Stimulated activated CD4-positive, alpha-beta T cell treated with anti-CD3 and anti-CD28 coated beads, Interleukin-1b, Interleukin-23, amount 100 ng/mL, for 48 hours (primary cell): ENCODE measurements at regions not wholly inside any gene's neighbourhood (a gene's known extent, or its start where the extent isn't known, plus 50 kb on each side); places are given as distances from the start of the nearest gene placed in this dataset.
"Not testable (repeated sequence)": the region's sequence is repeated elsewhere in the genome, so short reads cannot be mapped to it uniquely, and the experiment has no call there.

Experiments
- DNase-seq: peaks from one replicate; pipeline ENCODE4 v3.0.0-alpha.2; 2020

GRCh38 chr2:21194147-21194546 is 70.4 kb downstream of the TDRD15 start:
- DNase-seq, result no peak

- no peak for DNase-seq
Observed at GRCh38 chr2:21194858-21195271, 71.1 kb downstream of the TDRD15 start.

GRCh38 chr2:21195326-21195725 is 71.6 kb downstream of the TDRD15 start:
- DNase-seq, result no peak

- no peak for DNase-seq
Observed at GRCh38 chr2:21198637-21199036, 74.9 kb downstream of the TDRD15 start.

- no peak for DNase-seq
Observed at GRCh38 chr2:21203976-21204375, 80.2 kb downstream of the TDRD15 start.

GRCh38 chr2:21214085-21214484 is 90.3 kb downstream of the TDRD15 start:
- DNase-seq, result not testable (repeated sequence)

GRCh38 chr2:21217442-21217841 is 93.7 kb downstream of the TDRD15 start:
- no peak for DNase-seq

GRCh38 chr2:21220930-21221329 is 97.2 kb downstream of the TDRD15 start:
- DNase-seq, result no peak

- no peak for DNase-seq
Observed at GRCh38 chr2:21223618-21224017, 99.8 kb downstream of the TDRD15 start.

- no peak for DNase-seq
Observed at GRCh38 chr2:21228041-21228895, 104.5 kb downstream of the TDRD15 start.

- DNase-seq, result no peak
Observed at GRCh38 chr2:21229302-21229701, 105.5 kb downstream of the TDRD15 start.

- DNase-seq, result no peak
Observed at GRCh38 chr2:21230140-21230539, 106.4 kb downstream of the TDRD15 start.

GRCh38 chr2:21231985-21232384 is 108.2 kb downstream of the TDRD15 start:
- DNase-seq, result no peak

GRCh38 chr2:21233194-21233593 is 109.4 kb downstream of the TDRD15 start:
- no peak for DNase-seq

- DNase-seq, result no peak
Observed at GRCh38 chr2:21234001-21234400, 110.2 kb downstream of the TDRD15 start.

- no peak for DNase-seq
Observed at GRCh38 chr2:21234464-21235120, 110.8 kb downstream of the TDRD15 start.

- not testable (repeated sequence) for DNase-seq
Observed at GRCh38 chr2:21239749-21240148, 116.0 kb downstream of the TDRD15 start.

- no peak for DNase-seq
Observed at GRCh38 chr2:21244161-21244560, 120.4 kb downstream of the TDRD15 start.

- no peak for DNase-seq
Observed at GRCh38 chr2:21245565-21245964, 121.8 kb downstream of the TDRD15 start.

- no peak for DNase-seq
Observed at GRCh38 chr2:21249367-21249766, 125.6 kb downstream of the TDRD15 start.

- DNase-seq, result no peak
Observed at GRCh38 chr2:21250673-21251072, 126.9 kb downstream of the TDRD15 start.

GRCh38 chr2:21251216-21251980 is 127.6 kb downstream of the TDRD15 start:
- no peak for DNase-seq

GRCh38 chr2:21253311-21254027 is 129.7 kb downstream of the TDRD15 start:
- no peak for DNase-seq
